DND-41 (cell line): ENCODE measurements at regions not wholly inside any gene's neighbourhood (a gene's known extent, or its start where the extent isn't known, plus 50 kb on each side); places are given as distances from the start of the nearest gene placed in this dataset.

Experiments used
- ATAC-seq: fragments of 200-7000 bp; cut with Tn5 transposase; 3 replicates; pipeline ENCODE4 v1.9.1; 2021; ENCODE audit warnings: low read depth; ENCODE audit not compliant: insufficient read depth
- DNase-seq: peaks from one replicate; pipeline ENCODE4 v3.0.0-alpha.2; 2020
- H2AFZ ChIP-seq: 2 replicates; pipeline ENCODE4 v1.6.0; 2012; ENCODE audit warnings: low read depth, low read length
- H3K27ac ChIP-seq: 2 replicates; pipeline ENCODE4 v1.5.1; 2012; ENCODE audit warnings: low read length, inconsistent platforms
- H3K27me3 ChIP-seq: fragments of 200-600 bp; sonication (generic); 2 replicates; pipeline ENCODE4 v1.6.0; 2012; ENCODE audit warnings: low read length, mild to moderate bottlenecking, inconsistent platforms; ENCODE audit not compliant: insufficient read depth, poor library complexity
- H3K36me3 ChIP-seq: 2 replicates; pipeline ENCODE4 v1.5.1; 2012; ENCODE audit warnings: low read length, inconsistent platforms; ENCODE audit not compliant: insufficient read depth
- H3K4me1 ChIP-seq: 2 replicates; pipeline ENCODE4 v1.5.1; 2012; ENCODE audit warnings: mild to moderate bottlenecking, low read length; ENCODE audit not compliant: insufficient read depth
- H3K4me2 ChIP-seq: 2 replicates; pipeline ENCODE4 v1.6.0; 2012; ENCODE audit warnings: mild to moderate bottlenecking, moderate library complexity, low read length, inconsistent platforms; ENCODE audit not compliant: insufficient read depth
- H3K4me3 ChIP-seq, 2 experiments: fragments of 200-600 bp in 1 of 2; shearing (Covaris generic) in 1 of 2; 2 replicates each; pipeline ENCODE4 v1.5.1; 2012 to 2016; ENCODE audit warnings: inconsistent platforms in 2 of 2, low read length in 2 of 2, mild to moderate bottlenecking in 2 of 2, low read depth in 1 of 2, moderate library complexity in 1 of 2
- H3K79me2 ChIP-seq: 2 replicates; pipeline ENCODE4 v1.6.0; 2012; ENCODE audit warnings: low read length, inconsistent platforms; ENCODE audit not compliant: insufficient read depth
- H3K9ac ChIP-seq: 2 replicates; pipeline ENCODE4 v1.6.0; 2012; ENCODE audit warnings: low read depth, mild to moderate bottlenecking, inconsistent platforms, low read length, moderate library complexity
- H3K9me3 ChIP-seq: 2 replicates; pipeline ENCODE4 v1.5.1; 2012; ENCODE audit warnings: low read length, moderate library complexity, mild to moderate bottlenecking, inconsistent platforms; ENCODE audit not compliant: insufficient read depth, severe bottlenecking
- H4K20me1 ChIP-seq: 2 replicates; pipeline ENCODE4 v1.6.0; 2012; ENCODE audit warnings: low read length; ENCODE audit not compliant: insufficient read depth
- CTCF ChIP-seq: IDR thresholded peaks from 2 replicates; pipeline ENCODE4 v1.5.1; 2012; ENCODE audit warnings: borderline replicate concordance, low read length, moderate library complexity, mild to moderate bottlenecking; ENCODE audit not compliant: poor library complexity, severe bottlenecking; ENCODE audit errors: extremely low read depth
- EZH2 ChIP-seq: IDR thresholded peaks from 3 replicates; pipeline ENCODE4 v1.6.1; 2012; ENCODE audit warnings: borderline replicate concordance, low read depth, mild to moderate bottlenecking, moderate library complexity, low read length, inconsistent platforms; ENCODE audit not compliant: severe bottlenecking

GRCh38 chr1:38677756-38678155 is 181.8 kb downstream of the RRAGC start:
- Histone ChIP-seq H3K9ac (no peak overlapping the region), H4K20me1 (no peaks in the 10 kb centered on the region), H3K4me2 (no peak overlapping the region), H3K27ac (no peak overlapping the region), H2AFZ (no peak overlapping the region), H3K9me3 (no peaks in the 10 kb centered on the region), H3K36me3 (no peaks in the 10 kb centered on the region), H3K27me3 (no peaks in the 10 kb centered on the region), H3K4me1 (no peaks in the 10 kb centered on the region), H3K79me2 (no peaks in the 10 kb centered on the region), H3K4me3 (no peak overlapping the region)
- DNase-seq = no peak
- TF ChIP-seq EZH2 (no peak), CTCF (no peak)
- ATAC-seq = no peak

DNA sequence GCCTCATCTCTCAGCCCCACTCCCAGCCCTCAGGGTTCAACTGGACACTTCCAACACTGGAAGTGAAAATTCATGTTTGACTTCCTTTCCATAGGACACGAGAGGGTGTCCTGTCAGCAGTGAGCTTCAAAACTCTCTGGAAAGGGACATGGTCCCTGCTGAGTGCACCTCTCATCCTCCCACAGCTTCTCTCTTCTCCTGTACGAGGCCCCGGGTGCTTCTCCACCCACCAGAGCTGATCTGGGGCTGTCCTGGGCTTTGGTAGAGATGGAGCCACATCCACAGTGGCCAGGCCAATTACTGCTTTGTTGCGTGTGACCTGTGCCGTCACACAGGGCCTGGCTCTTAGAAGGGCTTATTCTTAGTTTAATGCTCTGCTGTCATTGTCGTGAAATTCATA is 182.3 kb downstream of the RRAGC start:
- DNase-seq (no peak), ATAC-seq (no peak)
- TF ChIP-seq EZH2 = no peak
- TF ChIP-seq CTCF = no peak
- Histone ChIP-seq H3K36me3 (no peaks in the 10 kb centered on the region), H3K9ac (no peak overlapping the region), H3K27ac (no peak overlapping the region), H2AFZ (no peak overlapping the region), H3K4me1 (no peaks in the 10 kb centered on the region), H4K20me1 (no peaks in the 10 kb centered on the region), H3K4me3 (no peak overlapping the region), H3K79me2 (no peaks in the 10 kb centered on the region), H3K9me3 (no peaks in the 10 kb centered on the region), H3K27me3 (no peaks in the 10 kb centered on the region), H3K4me2 (no peak overlapping the region)

- no peak overlapping the region for H3K27ac ChIP-seq
- no peak overlapping the region for H3K4me3 ChIP-seq
- no peak overlapping the region for H3K4me2 ChIP-seq
- DNase-seq = no peak
- H3K27me3 ChIP-seq = peaks cover 10% of the 10 kb centered on the region
- TF ChIP-seq EZH2 (no peak), CTCF (no peak)
- no peaks in the 10 kb centered on the region for H4K20me1 ChIP-seq
- ATAC-seq = no peak
- no peak overlapping the region for H3K9ac ChIP-seq
- H3K36me3 ChIP-seq = no peaks in the 10 kb centered on the region
- no peaks in the 10 kb centered on the region for H3K9me3 ChIP-seq
- H3K4me1 ChIP-seq = no peaks in the 10 kb centered on the region
- no peak overlapping the region for H2AFZ ChIP-seq
- H3K79me2 ChIP-seq = no peaks in the 10 kb centered on the region
Measured at GRCh38 chr1:38672692-38673091, 186.9 kb downstream of the RRAGC start.

DNA sequence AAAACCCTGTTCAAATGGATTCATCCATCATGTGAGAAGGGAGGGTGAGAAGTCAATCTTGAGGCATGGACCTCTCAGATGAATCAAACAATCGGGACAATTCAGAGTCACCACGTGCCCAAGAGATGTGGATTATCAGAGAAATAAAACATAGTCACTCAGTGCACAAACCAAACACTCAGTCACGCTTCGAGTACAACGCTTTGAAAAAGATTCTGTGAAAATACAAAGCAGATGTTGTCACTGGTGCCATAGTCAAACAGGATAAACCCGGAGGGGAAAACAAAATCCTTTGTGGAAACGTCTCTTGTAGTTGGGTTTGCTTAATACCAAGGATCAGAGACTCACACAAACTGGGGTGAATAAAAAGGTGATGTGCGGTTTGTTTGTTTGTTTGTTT is 188.4 kb downstream of the RRAGC start:
- Histone ChIP-seq H3K36me3 (no peaks in the 10 kb centered on the region), H3K4me1 (no peaks in the 10 kb centered on the region), H4K20me1 (no peaks in the 10 kb centered on the region), H2AFZ (no peak overlapping the region), H3K79me2 (no peaks in the 10 kb centered on the region), H3K9me3 (no peaks in the 10 kb centered on the region), H3K27ac (no peak overlapping the region), H3K4me3 (no peak overlapping the region), H3K27me3 (peaks cover 10% of the 10 kb centered on the region), H3K4me2 (no peak overlapping the region), H3K9ac (no peak overlapping the region)
- TF ChIP-seq CTCF = no peak
- TF ChIP-seq EZH2 = no peak
- DNase-seq (no peak), ATAC-seq (no peak)
